Ovary (tissue), 3 donors: ENCODE measurements at regions not wholly inside any gene's neighbourhood (a gene's known extent, or its start where the extent isn't known, plus 50 kb on each side); places are given as distances from the start of the nearest gene placed in this dataset.

Source experiments
- CTCF ChIP-seq, 3 donors: fragments of 450-650 bp in 2 of 3; fragments of 200-600 bp in 1 of 3; IDR thresholded peaks; one replicate each; pipeline versions ENCODE4 v1.5.1 to v1.8.0; 2016 to 2022; ENCODE audit warnings: antibody characterized with exemption in 3 of 3, mild to moderate bottlenecking in 1 of 3
- EP300 ChIP-seq: sonication (generic); formaldehyde crosslinking; IDR thresholded peaks from one replicate; pipeline ENCODE4 v1.6.1; 2017; ENCODE audit warnings: antibody characterized with exemption
- POLR2A ChIP-seq: fragments of 450-650 bp; IDR thresholded peaks from one replicate; pipeline ENCODE4 v1.6.1; 2017; ENCODE audit warnings: antibody characterized with exemption, mild to moderate bottlenecking, moderate library complexity
- donor health status: DM: no; HTN: no; CAD: no.

- TF ChIP-seq CTCF (IDR thresholded peaks at IDR 0.05), result no peak
- no peak for TF ChIP-seq POLR2A
- TF ChIP-seq EP300, result no peak
Observed at GRCh38 chr9:106751681-106752080, 111.3 kb upstream of the ZNF462 start.
